ENCODE measurements at regions not wholly inside any gene's neighbourhood (a gene's known extent, or its start where the extent isn't known, plus 50 kb on each side); places are given as distances from the start of the nearest gene placed in this dataset.

- ATAC-seq = no peak
- H4K20me1 ChIP-seq (ENCODE audit: insufficient read depth) = no peaks in the 10 kb centered on the region
These were observed 353.7 kb upstream of the NFE2L3 start for GRCh38 chr7:25798344-25798743.

More at GRCh38 chr7:25798344-25798743, 353.7 kb upstream of the NFE2L3 start:
- no TSS peak for BruUV-seq (replicated peaks)
- DNase-seq (ENCODE audit: low read depth, low spot score) = no peak
- ChIA-PET CTCF (no interaction called here), RAD21 (ENCODE audit: low non-redundant PET in 1 of 2, low total read pairs in 2 of 2, uncharacterized antibody in 2 of 2, unreplicated experiment in 2 of 2) (no interaction called here), POLR2A (no interaction called here)
- H3K9me3 ChIP-seq (ENCODE audit: control insufficient read depth in 1 of 2, insufficient read depth in 1 of 2, low read depth in 1 of 2, low read length in 2 of 2) = no peaks in the 10 kb centered on the region
- no peaks in the 10 kb centered on the region for H3K79me2 ChIP-seq (ENCODE audit: insufficient read depth, low read length)
- no peak overlapping the region for H2AFZ ChIP-seq (ENCODE audit: low read depth, low read length, poor library complexity, severe bottlenecking)
- no peak overlapping the region for H3K4me2 ChIP-seq (ENCODE audit: low read length)
- H3K9me2 ChIP-seq (ENCODE audit: insufficient read depth) = no peaks in the 10 kb centered on the region
- no peak overlapping the region for H3K4me3 ChIP-seq (replicated peaks in 1 of 2; ENCODE audit: low read depth in 1 of 2, low read length in 2 of 2)
- no peak for TF ChIP-seq ZNF274 (IDR thresholded peaks at IDR 0.05; ENCODE audit: low read depth, low read length)
- TF ChIP-seq ATF3 (IDR thresholded peaks at IDR 0.05) = no peak
- no peak for TF ChIP-seq ZFX (IDR thresholded peaks at IDR 0.05)
- no peak for TF ChIP-seq TCF7L2 (IDR thresholded peaks at IDR 0.05; ENCODE audit: borderline replicate concordance, extremely low read depth, insufficient read depth, insufficient read length)
- no peak for TF ChIP-seq RAD21 (IDR thresholded peaks at IDR 0.05; ENCODE audit: low read depth)
- TF ChIP-seq CEBPB (IDR thresholded peaks at IDR 0.05; ENCODE audit: low read depth) = no peak
- TF ChIP-seq SIN3A (IDR thresholded peaks at IDR 0.05; ENCODE audit: low read depth) = no peak
- TF ChIP-seq REST (IDR thresholded peaks at IDR 0.05; ENCODE audit: low read depth) = no peak
- no peak for TF ChIP-seq POLR2A (IDR thresholded peaks at IDR 0.05; ENCODE audit: borderline replicate concordance, extremely low read depth, insufficient read depth, insufficient read length)
- TF ChIP-seq EGR1 (IDR thresholded peaks at IDR 0.05; ENCODE audit: low read depth) = no peak
- intact Hi-C loops (cut with micrococcal nuclease) = no loop called here
- H3K27ac ChIP-seq (ENCODE audit: low read depth, low read length) = no peak overlapping the region
- H3K9ac ChIP-seq (ENCODE audit: low read length) = no peak overlapping the region
- H3K36me3 ChIP-seq (ENCODE audit: control insufficient read depth in 1 of 2, insufficient read depth in 2 of 2, low read length in 2 of 2) = no peaks in the 10 kb centered on the region
- H3K27me3 ChIP-seq (ENCODE audit: insufficient read depth, low read length) = peaks cover 24% of the 10 kb centered on the region
- H3K4me1 ChIP-seq (ENCODE audit: control insufficient read depth in 1 of 2, insufficient read depth in 2 of 2, low read length in 2 of 2) = no peaks in the 10 kb centered on the region

Measured in HCT116 (cell line).